IMR-90 (cell line): ENCODE measurements at regions not wholly inside any gene's neighbourhood (a gene's known extent, or its start where the extent isn't known, plus 50 kb on each side); places are given as distances from the start of the nearest gene placed in this dataset.

Source experiments
- ATAC-seq: fragments of 200-7000 bp; cut with Tn5 transposase; 2 replicates; pipeline ENCODE4 v1.9.1; 2020; ENCODE audit warnings: low read depth, mild to moderate bottlenecking, moderate library complexity
- BruUV-seq: library from RNA; stranded (reverse); fragments of 400-500 nt; replicated peaks from 2 replicates; lab custom pipeline; 2021; lab: Mats Ljungman, UMichigan
- CTCF ChIA-PET: fragments of 300-600 bp; formaldehyde crosslinking; extraction: SDS; loops from one replicate; lab custom pipeline; 2021; ENCODE audit warnings: antibody characterized with exemption; lab: Yijun Ruan, JAX
- POLR2A ChIA-PET: fragments of 300-600 bp; sonication (Branson Sonifier 250); formaldehyde crosslinking; loops from one replicate; lab custom pipeline; 2022; ENCODE audit warnings: antibody characterized with exemption; ENCODE audit not compliant: unreplicated experiment; lab: Charles Lee
- DNase-seq: peaks from one replicate; pipeline ENCODE4 v3.0.0; 2013
- H2AFZ ChIP-seq: replicated peaks from 2 replicates; pipeline ENCODE3; 2013; ENCODE audit warnings: low read length, mild to moderate bottlenecking; ENCODE audit not compliant: poor library complexity
- H2AK5ac ChIP-seq: 2 replicates; pipeline ENCODE4 v1.6.1; 2013; ENCODE audit warnings: low read depth, low read length, inconsistent platforms
- H2AK9ac ChIP-seq: replicated peaks from 2 replicates; pipeline ENCODE3; 2013; ENCODE audit warnings: mild to moderate bottlenecking, low read depth, low read length, moderate library complexity; ENCODE audit not compliant: poor library complexity
- H2BK120ac ChIP-seq: 2 replicates; pipeline ENCODE4 v1.6.1; 2013; ENCODE audit warnings: low read depth, low read length, inconsistent platforms
- H2BK15ac ChIP-seq: 3 replicates; pipeline ENCODE4 v1.6.1; 2013; ENCODE audit warnings: low read depth, low read length, inconsistent platforms
- H2BK20ac ChIP-seq: 2 replicates; pipeline ENCODE4 v1.6.1; 2013; ENCODE audit warnings: low read depth, mild to moderate bottlenecking, inconsistent platforms, low read length, moderate library complexity
- H2BK5ac ChIP-seq: 2 replicates; pipeline ENCODE4 v1.6.1; 2013; ENCODE audit warnings: mild to moderate bottlenecking, low read depth, low read length, inconsistent platforms; ENCODE audit not compliant: poor library complexity, severe bottlenecking
- H3K14ac ChIP-seq: replicated peaks from 2 replicates; pipeline ENCODE4 v1.6.1; 2013; ENCODE audit warnings: low read depth, low read length, inconsistent platforms
- H3K18ac ChIP-seq: 2 replicates; pipeline ENCODE4 v1.6.1; 2013; ENCODE audit warnings: low read depth, low read length, control low read depth
- H3K23ac ChIP-seq: 2 replicates; pipeline ENCODE4 v1.6.1; 2013; ENCODE audit warnings: low read depth, low read length, inconsistent platforms
- H3K27ac ChIP-seq: 2 replicates; pipeline ENCODE4 v1.5.1; 2013; ENCODE audit warnings: mild to moderate bottlenecking, control low read depth, low read length; ENCODE audit not compliant: insufficient read depth
- H3K27me3 ChIP-seq: 2 replicates; pipeline ENCODE4 v1.6.1; 2013; ENCODE audit warnings: low read length; ENCODE audit not compliant: control insufficient read depth, insufficient read depth
- H3K36me3 ChIP-seq: 2 replicates; pipeline ENCODE4 v1.6.1; 2013; ENCODE audit warnings: low read length, mixed read lengths; ENCODE audit not compliant: control insufficient read depth, insufficient read depth
- H3K4ac ChIP-seq: 2 replicates; pipeline ENCODE4 v1.6.1; 2013; ENCODE audit warnings: low read depth, low read length, inconsistent platforms
- H3K4me1 ChIP-seq: 2 replicates; pipeline ENCODE4 v1.6.1; 2013; ENCODE audit warnings: low read length, mixed read lengths; ENCODE audit not compliant: control insufficient read depth, insufficient read depth
- H3K4me2 ChIP-seq: 2 replicates; pipeline ENCODE4 v1.6.1; 2013; ENCODE audit warnings: low read depth, mild to moderate bottlenecking, control low read depth, low read length, moderate library complexity
- H3K4me3 ChIP-seq: 2 replicates; pipeline ENCODE4 v1.5.1; 2013; ENCODE audit warnings: low read depth, mild to moderate bottlenecking, control low read depth, low read length, moderate library complexity; ENCODE audit not compliant: insufficient read depth
- H3K56ac ChIP-seq: 2 replicates; pipeline ENCODE4 v1.6.1; 2013; ENCODE audit warnings: low read length, inconsistent platforms; ENCODE audit not compliant: insufficient read depth; ENCODE audit errors: extremely low read depth
- H3K79me1 ChIP-seq, 2 experiments: 2 replicates each; pipeline ENCODE4 v1.6.1; 2013; ENCODE audit warnings: low read length in 2 of 2, inconsistent platforms in 1 of 2, low read depth in 1 of 2
- H3K9ac ChIP-seq: 2 replicates; pipeline ENCODE4 v1.6.1; 2013; ENCODE audit warnings: low read depth, low read length, control low read depth
- H3K9me1 ChIP-seq: 2 replicates; pipeline ENCODE4 v1.6.1; 2013; ENCODE audit warnings: low read length, inconsistent platforms; ENCODE audit not compliant: insufficient read depth
- H3K9me3 ChIP-seq: 2 replicates; pipeline ENCODE4 v1.6.1; 2013; ENCODE audit warnings: low read length; ENCODE audit not compliant: control insufficient read depth, insufficient read depth
- H4K20me1 ChIP-seq: 2 replicates; pipeline ENCODE4 v1.6.1; 2013; ENCODE audit warnings: low read length, inconsistent platforms; ENCODE audit not compliant: insufficient read depth
- H4K5ac ChIP-seq: 2 replicates; pipeline ENCODE4 v1.6.1; 2013; ENCODE audit warnings: mild to moderate bottlenecking, low read depth, low read length, control low read depth
- H4K8ac ChIP-seq, 2 experiments: 2 replicates each; pipeline ENCODE4 v1.6.1; 2013; ENCODE audit warnings: low read depth in 2 of 2, low read length in 2 of 2, control low read depth in 1 of 2, inconsistent platforms in 1 of 2
- H4K91ac ChIP-seq: 2 replicates; pipeline ENCODE4 v1.6.1; 2013; ENCODE audit warnings: low read depth, low read length, inconsistent platforms; ENCODE audit not compliant: insufficient read depth
- BHLHE40 ChIP-seq: fragments of 150-350 bp; IDR thresholded peaks from 2 replicates; pipeline ENCODE4 v1.6.1; 2016; ENCODE audit warnings: mild to moderate bottlenecking, low read depth, low read length
- CEBPB ChIP-seq: IDR thresholded peaks from 2 replicates; pipeline ENCODE4 v1.6.1; 2012; ENCODE audit warnings: low read depth, low read length, improper control_type of control experiment
- CHD1 ChIP-seq: IDR thresholded peaks from 2 replicates; pipeline ENCODE4 v1.6.1; 2012; ENCODE audit warnings: low read depth, low read length, improper control_type of control experiment
- ELK1 ChIP-seq: fragments of 150-350 bp; IDR thresholded peaks from 2 replicates; pipeline ENCODE4 v1.6.1; 2016; ENCODE audit warnings: low read depth, mild to moderate bottlenecking, low read length, moderate library complexity, borderline replicate concordance
- FOS ChIP-seq: fragments of 150-350 bp; IDR thresholded peaks from 2 replicates; pipeline ENCODE4 v1.6.1; 2016; ENCODE audit warnings: low read depth, low read length
- MAFK ChIP-seq: IDR thresholded peaks from 2 replicates; pipeline ENCODE4 v1.6.1; 2012; ENCODE audit warnings: low read depth, low read length, improper control_type of control experiment
- MAZ ChIP-seq: IDR thresholded peaks from 2 replicates; pipeline ENCODE4 v1.6.1; 2012; ENCODE audit warnings: low read depth, mild to moderate bottlenecking, low read length, improper control_type of control experiment, moderate library complexity, borderline replicate concordance
- MXI1 ChIP-seq: IDR thresholded peaks from 2 replicates; pipeline ENCODE4 v1.6.1; 2012; ENCODE audit warnings: low read depth, mild to moderate bottlenecking, low read length, moderate library complexity, borderline replicate concordance
- NFE2L2 ChIP-seq: fragments of 150-350 bp; IDR thresholded peaks from 2 replicates; pipeline ENCODE4 v1.6.1; 2016; ENCODE audit warnings: low read depth, mild to moderate bottlenecking, low read length
- POLR2A ChIP-seq: IDR thresholded peaks from 2 replicates; pipeline ENCODE4 v1.6.1; 2012; ENCODE audit warnings: mild to moderate bottlenecking, low read depth, low read length
- RAD21 ChIP-seq: IDR thresholded peaks from 2 replicates; pipeline ENCODE4 v1.6.1; 2012; ENCODE audit warnings: low read length, improper control_type of control experiment
- RCOR1 ChIP-seq: IDR thresholded peaks from 2 replicates; pipeline ENCODE4 v1.6.1; 2012; ENCODE audit warnings: mild to moderate bottlenecking, low read length, improper control_type of control experiment; ENCODE audit not compliant: insufficient replicate concordance
- RFX5 ChIP-seq: IDR thresholded peaks from 2 replicates; pipeline ENCODE4 v1.8.0; 2012; ENCODE audit warnings: low read depth, mild to moderate bottlenecking, low read length, moderate library complexity
- USF2 ChIP-seq: fragments of 150-350 bp; IDR thresholded peaks from 2 replicates; pipeline ENCODE4 v1.6.1; 2017; ENCODE audit warnings: mild to moderate bottlenecking, antibody characterized with exemption, low read length, low read depth
- WGBS, 2 experiments: methylation state at CpG; one replicate each; pipeline versions ENCODE4 v1.1.5 to v1.1.7; 2013; ENCODE audit warnings: missing lambda C conversion rate in 2 of 2; ENCODE audit not compliant: insufficient read length in 1 of 2; ENCODE audit errors: extremely low coverage in 2 of 2; 5-methylcytosine and 5-hydroxymethylcytosine counted together
- dilution Hi-C: fragments of 300-500 bp; cut with HindIII; formaldehyde crosslinking; loops from one replicate; pipeline ENCODE4 v1.14.3; 2018; ENCODE audit warnings: low sequenced_read_pairs; ENCODE audit not compliant: unreplicated experiment
- in situ Hi-C: fragments of 300-500 bp; cut with MboI; formaldehyde crosslinking; loops from 3 replicates; pipeline ENCODE4 v1.14.3; 2019; ENCODE audit warnings: low sequenced_read_pairs, inconsistent platforms, mixed read lengths
- intact Hi-C: fragments of 100-400 bp; cut with micrococcal nuclease; formaldehyde crosslinking; loops from 2 replicates; pipeline ENCODE4 v1.10.0; 2022

GRCh38 chr17:73938706-73939105, 264.8 kb upstream of the RPL38 start:
- TF ChIP-seq MAZ: no peak
- TF ChIP-seq FOS: no peak
- no peak for TF ChIP-seq RFX5
- no peak for TF ChIP-seq USF2
- no peak for TF ChIP-seq RAD21
- no peak for TF ChIP-seq POLR2A
- no peak for TF ChIP-seq MXI1
- TF ChIP-seq BHLHE40: no peak
- TF ChIP-seq CEBPB: no peak
- no peak for TF ChIP-seq CHD1
- no peak for TF ChIP-seq MAFK
- TF ChIP-seq NFE2L2: no peak
- no peak for TF ChIP-seq ELK1
- TF ChIP-seq RCOR1: no peak
- intact Hi-C loops (no loop called here), dilution Hi-C loops (no loop called here), in situ Hi-C loops (no loop called here)
- H3K9me1 ChIP-seq: no peaks in the 10 kb centered on the region
- H4K20me1 ChIP-seq: no peaks in the 10 kb centered on the region
- H3K14ac ChIP-seq: no peak overlapping the region
- no peak overlapping the region for H2BK120ac ChIP-seq
- H3K18ac ChIP-seq: no peak overlapping the region
- no peak overlapping the region for H3K4me3 ChIP-seq
- no peak overlapping the region for H3K27ac ChIP-seq
- no peaks in the 10 kb centered on the region for H3K4me1 ChIP-seq
- H3K36me3 ChIP-seq: no peaks in the 10 kb centered on the region
- H4K91ac ChIP-seq: no peak overlapping the region
- no peak overlapping the region for H2BK15ac ChIP-seq
- H2BK20ac ChIP-seq: no peak overlapping the region
- no peak overlapping the region for H2AK5ac ChIP-seq
- no peak overlapping the region for H3K4ac ChIP-seq
- BruUV-seq: no TSS peak
- no peak overlapping the region for H4K8ac ChIP-seq
- no peak overlapping the region for H3K4me2 ChIP-seq
- H3K9me3 ChIP-seq: peaks cover 49% of the 10 kb centered on the region
- DNase-seq (no peak), ATAC-seq (no peak)
- H2AK9ac ChIP-seq: no peak overlapping the region
- no peak overlapping the region for H4K5ac ChIP-seq
- no CpG with 5 or more reads among the region's 2 CpGs for WGBS, 2 experiments
- no peak overlapping the region for H3K23ac ChIP-seq
- H3K79me1 ChIP-seq: no peaks in the 10 kb centered on the region
- no peak overlapping the region for H2AFZ ChIP-seq
- POLR2A ChIA-PET: no interaction called here
- no peak overlapping the region for H3K56ac ChIP-seq
- no peak overlapping the region for H3K9ac ChIP-seq
- H3K27me3 ChIP-seq: no peaks in the 10 kb centered on the region
- no peak overlapping the region for H2BK5ac ChIP-seq
- CTCF ChIA-PET: no interaction called here
